HG02970 (cell line): ENCODE measurements at regions not wholly inside any gene's neighbourhood (a gene's known extent, or its start where the extent isn't known, plus 50 kb on each side); places are given as distances from the start of the nearest gene placed in this dataset.
"Not testable (repeated sequence)": the region's sequence is repeated elsewhere in the genome, so short reads cannot be mapped to it uniquely, and the experiment has no call there.

Experiments used
- ATAC-seq: cut with Tn5 transposase; IDR thresholded peaks from one replicate; pipeline ENCODE4 v1.9.1; 2021; ENCODE audit warnings: mild to moderate bottlenecking, moderate library complexity, moderate number of reproducible peaks; ENCODE audit not compliant: unreplicated experiment, low FRiP score

- ATAC-seq = no peak
Observed at GRCh38 chr2:180570864-180571263, 409.5 kb upstream of the UBE2E3 start.

DNA sequence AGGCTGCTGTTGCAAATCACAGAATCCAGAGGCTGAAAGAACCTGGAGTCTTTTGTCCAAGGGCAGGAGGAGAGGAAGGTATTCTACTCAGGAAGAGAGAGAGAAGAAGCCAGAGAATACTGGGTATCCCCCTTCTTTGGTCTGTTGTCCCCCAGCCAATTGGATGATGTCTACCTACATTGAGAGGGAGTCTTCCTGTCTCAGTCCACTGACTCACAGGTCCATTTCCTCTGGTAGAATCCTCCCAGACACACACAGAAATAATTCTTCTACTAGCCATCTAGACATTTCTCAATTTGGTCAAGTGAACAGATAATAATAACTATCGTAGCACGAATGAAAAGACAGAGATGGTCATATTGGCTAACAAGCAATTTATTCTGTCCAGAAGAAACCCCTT, 416.4 kb upstream of the UBE2E3 start:
- no peak for ATAC-seq

GRCh38 chr2:180562378-180562777, 418.0 kb upstream of the UBE2E3 start:
- no peak for ATAC-seq

DNA sequence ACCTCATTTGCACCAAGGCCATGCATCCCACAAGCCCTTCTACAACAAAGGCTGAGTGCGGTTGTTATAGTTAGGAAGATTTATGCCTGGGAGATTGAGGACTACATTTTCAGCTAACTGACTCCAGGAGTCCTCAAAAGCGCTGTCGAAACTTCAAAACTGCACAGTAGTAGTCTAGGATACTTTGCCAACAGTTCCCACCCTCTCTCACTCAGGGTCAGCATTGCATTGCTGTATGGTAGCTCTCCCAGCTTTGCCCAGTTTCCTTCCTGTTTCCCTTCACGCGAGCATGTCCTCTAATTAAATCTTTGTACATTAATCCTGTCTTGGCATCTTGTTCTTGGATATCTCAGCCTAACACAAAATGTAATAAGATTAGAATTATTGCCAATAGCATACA, 420.6 kb upstream of the UBE2E3 start:
- ATAC-seq = no peak

GRCh38 chr2:180559038-180559437, 421.4 kb upstream of the UBE2E3 start:
- ATAC-seq = no peak

GRCh38 chr2:180555391-180555965, 424.9 kb upstream of the UBE2E3 start:
- no peak for ATAC-seq

GRCh38 chr2:180554330-180554729, 426.1 kb upstream of the UBE2E3 start:
- no peak for ATAC-seq

DNA sequence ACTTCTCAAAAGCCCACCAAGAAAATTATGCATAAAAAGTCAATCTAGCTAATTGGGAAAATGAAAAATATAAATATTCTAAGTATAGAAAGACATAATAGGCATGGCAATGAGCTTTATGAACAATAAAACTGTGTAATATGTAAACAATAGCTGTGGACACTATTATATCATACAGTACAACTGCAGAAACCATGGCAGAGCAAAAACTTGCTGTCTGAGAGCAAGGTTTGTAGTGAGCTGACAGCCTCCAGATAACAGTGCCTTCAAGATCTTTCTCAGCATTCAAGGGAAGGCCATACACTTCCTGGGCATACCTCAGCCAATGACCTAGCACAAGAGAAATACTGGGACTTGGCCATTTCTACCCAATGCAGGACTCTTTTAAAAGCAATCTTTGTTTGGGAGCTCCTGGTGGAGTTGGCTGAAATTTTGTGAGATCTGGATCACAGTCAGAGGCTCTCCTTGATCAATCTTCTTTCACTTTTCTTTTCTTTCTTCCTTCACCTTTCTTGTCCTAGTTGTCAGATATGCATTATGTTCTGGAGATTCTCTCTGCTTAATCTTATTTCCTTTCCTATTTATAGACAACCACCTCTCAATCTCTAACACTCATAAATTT, 427.2 kb upstream of the UBE2E3 start:
- no peak for ATAC-seq

- ATAC-seq = no peak
Observed at GRCh38 chr2:180542511-180542910, 437.9 kb upstream of the UBE2E3 start.

DNA sequence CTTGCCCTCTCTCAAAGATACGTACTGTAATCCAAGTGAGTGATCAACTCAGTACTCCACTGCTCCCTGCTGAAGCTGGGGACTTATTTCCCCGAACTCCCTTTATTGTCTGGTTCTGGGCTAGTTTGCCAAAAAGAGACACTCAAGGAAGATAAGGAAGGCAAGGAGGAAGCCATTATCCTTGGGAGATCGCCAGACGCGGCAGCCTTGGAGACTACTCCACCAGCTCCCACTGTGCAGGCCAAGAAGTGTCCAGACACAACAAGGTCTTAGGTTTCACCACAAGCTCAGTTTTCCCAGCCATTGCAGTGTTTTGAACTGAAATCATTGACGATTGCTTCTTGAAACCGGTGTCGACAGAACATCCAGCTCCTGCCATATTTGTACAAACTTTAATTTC, 439.6 kb upstream of the UBE2E3 start:
- ATAC-seq = no peak

- no peak for ATAC-seq
Observed at GRCh38 chr2:180539541-180539940, 440.9 kb upstream of the UBE2E3 start.

DNA sequence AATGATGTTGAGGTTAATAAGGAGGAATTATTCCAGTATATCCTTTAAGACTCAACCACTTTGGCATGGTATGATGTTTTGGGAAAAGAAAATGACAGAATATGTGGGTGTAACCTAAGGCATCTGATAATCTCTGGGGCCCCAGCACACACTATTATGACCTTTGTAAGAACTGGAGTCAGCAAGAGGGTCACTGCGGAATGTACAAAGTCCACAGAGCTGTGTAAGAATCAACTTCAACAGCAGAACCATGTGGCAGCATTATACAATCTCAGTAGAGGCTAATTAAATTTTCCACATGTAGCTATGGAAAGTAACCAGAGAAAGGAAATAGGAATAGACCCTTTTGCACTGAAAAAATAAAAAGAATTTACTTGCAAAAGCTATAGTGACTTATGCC, 445.1 kb upstream of the UBE2E3 start:
- ATAC-seq = no peak

- not testable (repeated sequence) for ATAC-seq
Observed at GRCh38 chr2:180531787-180532186, 448.6 kb upstream of the UBE2E3 start.

DNA sequence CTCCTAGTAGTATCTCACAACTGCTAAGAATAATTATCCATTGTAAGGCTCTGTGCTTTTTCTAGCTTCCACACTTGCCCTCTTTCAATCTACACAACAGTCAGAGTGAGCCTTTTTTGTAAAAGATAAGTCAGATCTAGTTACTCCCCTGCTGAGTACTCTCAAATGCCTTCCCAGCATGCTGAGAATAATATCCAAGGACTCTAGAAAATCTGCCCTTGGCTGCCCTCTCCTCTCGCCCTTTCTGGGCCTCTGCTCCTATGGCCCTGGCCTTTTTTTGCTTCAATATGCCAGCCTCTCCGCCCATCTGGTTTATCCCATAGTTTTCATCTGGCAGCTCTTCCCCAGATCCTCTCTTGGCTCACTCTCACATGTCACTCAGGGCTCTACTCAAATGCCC, 455.9 kb upstream of the UBE2E3 start:
- no peak for ATAC-seq

DNA sequence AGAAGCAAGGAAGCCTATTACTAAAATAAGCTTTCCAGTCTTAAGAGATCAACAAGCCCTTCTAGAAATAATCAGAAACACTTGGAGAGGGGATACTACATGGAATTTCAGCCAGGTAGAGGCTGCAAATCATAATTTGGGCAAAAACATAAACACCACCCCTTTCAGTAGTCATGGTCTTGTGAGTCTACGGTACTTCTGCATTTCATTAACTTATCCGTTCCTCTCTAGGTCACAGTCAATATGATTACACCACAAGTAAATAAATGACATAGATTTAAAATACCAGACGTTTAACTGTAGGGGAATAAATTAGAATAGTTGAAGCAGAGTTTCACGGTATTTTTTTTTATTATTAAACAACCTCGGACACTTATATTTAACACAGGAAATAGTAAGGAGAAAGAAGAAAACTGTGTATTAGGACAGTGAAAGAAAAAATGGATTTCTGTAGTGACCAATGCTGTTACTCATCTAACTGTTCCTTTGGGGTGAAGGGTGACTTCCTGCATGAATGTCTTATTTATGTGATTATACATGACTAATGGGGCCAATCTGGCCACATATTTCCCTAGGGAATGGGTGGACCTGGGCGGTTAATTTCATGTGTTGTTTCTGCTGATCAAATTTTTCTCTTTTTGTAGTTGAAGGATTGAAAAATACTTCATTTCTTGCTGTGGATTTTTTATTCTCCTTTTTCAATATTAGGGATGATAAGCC, 456.6 kb upstream of the UBE2E3 start:
- ATAC-seq = no peak

DNA sequence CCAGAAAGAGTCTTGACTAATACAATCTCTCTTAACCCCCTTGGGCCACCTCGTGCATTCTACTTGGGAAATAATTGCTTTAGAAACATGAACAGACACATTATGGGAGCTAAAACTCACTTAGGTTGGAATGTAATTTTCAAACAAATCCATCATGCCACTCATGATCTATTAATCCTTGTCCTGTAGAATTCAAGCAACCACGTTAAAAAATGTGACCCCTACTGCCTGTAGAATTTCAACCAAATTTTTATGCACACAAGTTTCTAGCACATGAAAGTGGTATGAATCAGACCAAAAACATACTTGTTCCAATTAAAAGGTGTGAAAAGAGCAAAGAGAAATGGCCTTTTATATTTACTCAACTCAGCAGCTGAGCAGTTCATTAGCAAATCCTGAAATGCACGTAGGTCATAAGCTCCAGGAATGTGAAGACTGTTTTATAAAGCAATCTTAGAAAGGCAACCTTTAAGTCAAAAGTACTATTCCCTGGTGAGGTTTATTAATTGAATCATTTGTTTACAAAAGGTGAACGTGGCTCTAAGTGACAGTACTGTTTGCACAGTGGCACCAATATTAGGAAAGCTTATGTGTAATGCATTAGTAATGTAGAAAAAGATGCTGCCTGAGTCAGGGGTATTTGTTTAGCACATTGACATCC, 459.4 kb upstream of the UBE2E3 start:
- ATAC-seq = no peak

DNA sequence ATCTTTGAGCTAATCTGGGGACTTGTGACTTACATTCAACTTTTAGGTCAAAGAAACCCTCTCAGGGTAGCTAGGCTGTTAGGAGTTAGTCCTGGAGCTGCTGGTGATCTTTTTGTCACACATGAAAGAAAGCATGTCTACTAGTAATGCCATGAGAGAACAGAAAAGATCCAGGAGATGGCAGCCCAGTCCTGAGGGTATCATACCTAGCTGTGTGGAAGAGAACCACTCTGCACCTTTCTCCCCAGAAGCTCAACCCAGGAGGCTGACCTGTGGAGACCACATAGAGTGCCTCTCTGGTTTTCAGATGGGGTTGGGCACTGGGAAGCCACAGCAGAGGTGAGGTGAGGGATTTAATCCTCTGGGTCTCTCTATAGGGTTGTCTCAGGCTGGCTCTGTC, 460.2 kb upstream of the UBE2E3 start:
- no peak for ATAC-seq

DNA sequence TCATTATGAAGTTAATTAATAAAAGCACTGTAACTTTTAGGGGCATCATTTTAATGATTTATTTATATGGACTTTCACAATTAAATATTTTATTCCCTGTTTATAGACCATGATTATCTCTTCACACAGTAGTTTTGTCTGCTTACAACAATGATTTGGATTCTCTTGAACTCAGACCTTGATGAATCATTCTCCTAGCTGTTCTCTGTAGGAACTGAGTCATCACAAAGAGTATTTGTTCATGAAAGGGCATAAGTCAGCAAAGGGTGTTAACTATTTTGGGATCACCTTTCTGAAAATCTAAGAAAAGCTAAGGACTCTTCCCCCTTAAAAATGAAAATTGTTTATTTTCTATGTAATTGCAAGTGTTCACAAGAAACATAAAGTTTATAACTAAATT, 461.1 kb upstream of the UBE2E3 start:
- no peak for ATAC-seq

DNA sequence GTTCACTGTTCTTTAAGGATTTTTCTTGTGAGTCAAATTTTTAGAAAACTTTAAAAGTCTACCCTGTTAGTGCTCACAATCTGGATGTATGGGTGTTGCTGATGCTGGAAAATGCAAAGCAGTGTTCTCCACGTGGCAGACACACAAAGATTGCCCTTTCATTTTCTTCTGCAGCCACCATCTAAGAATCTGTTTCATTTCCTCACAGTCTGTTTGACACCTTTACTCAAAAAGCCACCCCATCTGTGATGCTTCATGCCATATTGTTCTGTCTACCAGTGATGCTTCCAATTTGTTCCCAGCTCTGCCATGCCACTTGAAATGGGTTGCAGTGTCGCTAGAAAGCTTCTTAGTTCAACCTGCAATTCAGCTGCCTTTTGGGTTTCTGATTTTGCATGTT, 464.2 kb upstream of the UBE2E3 start:
- no peak for ATAC-seq

- ATAC-seq = no peak
Observed at GRCh38 chr2:180513389-180513788, 467.0 kb upstream of the UBE2E3 start.

- ATAC-seq = no peak
Observed at GRCh38 chr2:180508458-180508857, 471.9 kb upstream of the UBE2E3 start.

DNA sequence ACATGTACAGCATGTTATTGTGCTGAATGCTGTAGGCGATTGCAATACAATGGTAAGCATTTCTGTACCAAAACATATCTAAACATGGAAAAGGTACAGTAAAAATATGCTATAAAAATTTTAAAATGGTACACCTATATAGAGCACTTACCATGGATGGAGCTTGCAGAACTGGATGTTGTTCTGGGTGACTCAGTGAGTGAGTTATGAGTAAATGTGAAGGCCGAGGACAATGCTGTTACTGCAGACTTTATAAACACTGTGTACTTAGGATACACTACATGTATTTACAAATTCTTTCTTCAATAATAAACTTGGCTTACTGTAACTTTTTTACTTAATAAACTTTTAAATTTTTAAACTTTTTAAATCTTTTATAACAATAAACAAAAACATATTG, 473.4 kb upstream of the UBE2E3 start:
- no peak for ATAC-seq
